Natural killer cell treated with Interleukin-12 subunit alpha and Interleukin-12 subunit beta and Interleukin-15 and Interleukin-18, amount 100 ng/mL, for 72 hours (primary cell): ENCODE measurements at regions not wholly inside any gene's neighbourhood (a gene's known extent, or its start where the extent isn't known, plus 50 kb on each side); places are given as distances from the start of the nearest gene placed in this dataset.

Source experiments
- ATAC-seq, 2 donors: fragments of 150-1000 bp; cut with Tn5 transposase in 1 of 2; sonication (Bioruptor Pico), chemical (Tn5 transposase) in 1 of 2; 2 replicates each; pipeline ENCODE4 v1.10.0; 2021
- DNase-seq: peaks from one replicate; pipeline ENCODE4 v3.0.0; 2022; ENCODE audit warnings: low spot score
- H3K27ac Mint-ChIP-seq, 2 donors: 1 replicate in 1 of 2; 2 replicates in 1 of 2; pipeline ENCODE4 v1.8.0; 2022; ENCODE audit warnings: mixed read lengths in 2 of 2, mild to moderate bottlenecking in 1 of 2, moderate library complexity in 1 of 2
- H3K27me3 Mint-ChIP-seq, 2 donors: 1 replicate in 1 of 2; 2 replicates in 1 of 2; pipeline ENCODE4 v1.8.0; 2022; ENCODE audit warnings: mixed read lengths in 2 of 2
- H3K36me3 Mint-ChIP-seq: one replicate; pipeline ENCODE4 v1.8.0; 2022; ENCODE audit warnings: mixed read lengths
- H3K4me1 Mint-ChIP-seq, 2 donors: 1 replicate in 1 of 2; 2 replicates in 1 of 2; pipeline ENCODE4 v1.8.0; 2022; ENCODE audit warnings: low read depth in 2 of 2, mixed read lengths in 2 of 2, mild to moderate bottlenecking in 1 of 2
- H3K4me3 Mint-ChIP-seq: one replicate; pipeline ENCODE4 v1.8.0; 2022; ENCODE audit warnings: mixed read lengths
- H3K9me3 Mint-ChIP-seq: 2 replicates; pipeline ENCODE4 v1.8.0; 2022; ENCODE audit warnings: mixed read lengths

- Mint-ChIP-seq H3K9me3 (no peaks in the 10 kb centered on the region), H3K36me3 (no peaks in the 10 kb centered on the region), H3K4me1 (no peaks in the 10 kb centered on the region), H3K27ac (no peak overlapping the region), H3K27me3 (peaks cover 6 to 22% of the 10 kb centered on the region in 2 donors), H3K4me3 (no peak overlapping the region)
- DNase-seq (no peak), ATAC-seq (no peak)
Measured at GRCh38 chr10:89900554-89900953, 199.2 kb downstream of the KIF20B start.

- no peak overlapping the region for H3K4me3 Mint-ChIP-seq
- no peak for DNase-seq
- no peak overlapping the region for H3K27ac Mint-ChIP-seq
- ATAC-seq, result no peak
- H3K27me3 Mint-ChIP-seq, result peaks cover 6 to 15% of the 10 kb centered on the region in 2 donors
- no peaks in the 10 kb centered on the region for H3K4me1 Mint-ChIP-seq
- H3K36me3 Mint-ChIP-seq, result no peaks in the 10 kb centered on the region
- H3K9me3 Mint-ChIP-seq, result no peaks in the 10 kb centered on the region
Measured at GRCh38 chr10:89901895-89902294, 200.5 kb downstream of the KIF20B start.

GRCh38 chr10:89904755-89905154, 203.4 kb downstream of the KIF20B start:
- no peaks in the 10 kb centered on the region for H3K9me3 Mint-ChIP-seq
- peaks cover 12 to 29% of the 10 kb centered on the region in 2 donors for H3K27me3 Mint-ChIP-seq
- no peaks in the 10 kb centered on the region for H3K36me3 Mint-ChIP-seq
- no peak overlapping the region for H3K27ac Mint-ChIP-seq
- DNase-seq, result no peak
- H3K4me1 Mint-ChIP-seq, result no peaks in the 10 kb centered on the region
- no peak overlapping the region for H3K4me3 Mint-ChIP-seq
- no peak for ATAC-seq

- Mint-ChIP-seq H3K9me3 (no peaks in the 10 kb centered on the region), H3K27me3 (peaks cover 11 to 27% of the 10 kb centered on the region in 2 donors), H3K4me1 (no peaks in the 10 kb centered on the region), H3K4me3 (no peak overlapping the region), H3K36me3 (no peaks in the 10 kb centered on the region), H3K27ac (no peak overlapping the region)
- ATAC-seq (no peak), DNase-seq (no peak)
Measured at GRCh38 chr10:89909752-89910151, 208.4 kb downstream of the KIF20B start.

- Mint-ChIP-seq H3K4me1 (no peaks in the 10 kb centered on the region), H3K4me3 (no peak overlapping the region), H3K27ac (no peak overlapping the region), H3K36me3 (no peaks in the 10 kb centered on the region), H3K27me3 (peaks cover under 1 to 15% of the 10 kb centered on the region in 2 donors), H3K9me3 (no peaks in the 10 kb centered on the region)
- DNase-seq, result no peak
- ATAC-seq, result no peak
Measured at GRCh38 chr10:89915021-89915420, 213.6 kb downstream of the KIF20B start.

GRCh38 chr10:89915968-89916367, 214.6 kb downstream of the KIF20B start:
- ATAC-seq, result no peak
- Mint-ChIP-seq H3K27me3 (peaks cover 2 to 15% of the 10 kb centered on the region in 2 donors), H3K4me3 (no peak overlapping the region), H3K27ac (no peak overlapping the region), H3K36me3 (no peaks in the 10 kb centered on the region), H3K9me3 (no peaks in the 10 kb centered on the region), H3K4me1 (no peaks in the 10 kb centered on the region)
- no peak for DNase-seq

GRCh38 chr10:89916468-89917215, 215.3 kb downstream of the KIF20B start:
- no peak for DNase-seq
- H3K9me3 Mint-ChIP-seq, result no peaks in the 10 kb centered on the region
- no peak overlapping the region for H3K4me3 Mint-ChIP-seq
- no peak overlapping the region for H3K27ac Mint-ChIP-seq
- no peaks in the 10 kb centered on the region for H3K4me1 Mint-ChIP-seq
- ATAC-seq, result no peak
- H3K36me3 Mint-ChIP-seq, result no peaks in the 10 kb centered on the region
- peaks cover 2 to 15% of the 10 kb centered on the region in 2 donors for H3K27me3 Mint-ChIP-seq

- no peaks in the 10 kb centered on the region for H3K4me1 Mint-ChIP-seq
- H3K27ac Mint-ChIP-seq, result no peak overlapping the region
- DNase-seq (no peak), ATAC-seq (no peak)
- H3K36me3 Mint-ChIP-seq, result no peaks in the 10 kb centered on the region
- H3K27me3 Mint-ChIP-seq, result peaks cover 2 to 13% of the 10 kb centered on the region in 2 donors
- no peak overlapping the region for H3K4me3 Mint-ChIP-seq
- peaks cover 3% of the 10 kb centered on the region for H3K9me3 Mint-ChIP-seq
Measured at GRCh38 chr10:89921403-89921802, 220.0 kb downstream of the KIF20B start.

- Mint-ChIP-seq H3K9me3 (peaks cover 3% of the 10 kb centered on the region), H3K27me3 (peaks cover 2 to 19% of the 10 kb centered on the region in 2 donors), H3K4me3 (no peak overlapping the region), H3K27ac (no peak overlapping the region), H3K4me1 (no peaks in the 10 kb centered on the region), H3K36me3 (no peaks in the 10 kb centered on the region)
- DNase-seq (no peak), ATAC-seq (no peak)
Measured at GRCh38 chr10:89923661-89924060, 222.3 kb downstream of the KIF20B start.

GRCh38 chr10:89924261-89924660, 222.9 kb downstream of the KIF20B start:
- Mint-ChIP-seq H3K9me3 (peaks cover 3% of the 10 kb centered on the region), H3K4me3 (no peak overlapping the region), H3K27ac (no peak overlapping the region), H3K36me3 (no peaks in the 10 kb centered on the region), H3K4me1 (no peaks in the 10 kb centered on the region), H3K27me3 (peaks cover 2 to 18% of the 10 kb centered on the region in 2 donors)
- DNase-seq (no peak), ATAC-seq (no peak)

GRCh38 chr10:89926736-89927135, 225.3 kb downstream of the KIF20B start:
- Mint-ChIP-seq H3K27ac (no peak overlapping the region), H3K36me3 (no peaks in the 10 kb centered on the region), H3K27me3 (peaks cover 0 to 13% of the 10 kb centered on the region in 2 donors), H3K4me3 (no peak overlapping the region), H3K4me1 (no peaks in the 10 kb centered on the region), H3K9me3 (peaks cover 3% of the 10 kb centered on the region)
- no peak for ATAC-seq
- no peak for DNase-seq

GRCh38 chr10:89929282-89930026, 228.1 kb downstream of the KIF20B start:
- Mint-ChIP-seq H3K4me1 (no peaks in the 10 kb centered on the region), H3K4me3 (no peak overlapping the region), H3K9me3 (peaks cover 2% of the 10 kb centered on the region), H3K27ac (no peak overlapping the region), H3K36me3 (no peaks in the 10 kb centered on the region), H3K27me3 (peaks cover 0 to 18% of the 10 kb centered on the region in 2 donors)
- DNase-seq (no peak), ATAC-seq (no peak)

GRCh38 chr10:89937494-89937893, 236.1 kb downstream of the KIF20B start:
- peaks cover 10% of the 10 kb centered on the region for H3K9me3 Mint-ChIP-seq
- H3K27me3 Mint-ChIP-seq, result peaks cover 2 to 22% of the 10 kb centered on the region in 2 donors
- no peaks in the 10 kb centered on the region for H3K4me1 Mint-ChIP-seq
- no peaks in the 10 kb centered on the region for H3K36me3 Mint-ChIP-seq
- H3K4me3 Mint-ChIP-seq, result no peak overlapping the region
- no peak for ATAC-seq
- DNase-seq, result no peak
- H3K27ac Mint-ChIP-seq, result no peak overlapping the region

- H3K4me1 Mint-ChIP-seq, result no peaks in the 10 kb centered on the region
- peaks cover 5% of the 10 kb centered on the region for H3K9me3 Mint-ChIP-seq
- peaks cover 2 to 22% of the 10 kb centered on the region in 2 donors for H3K27me3 Mint-ChIP-seq
- no peaks in the 10 kb centered on the region for H3K36me3 Mint-ChIP-seq
- ATAC-seq (no peak), DNase-seq (no peak)
- H3K27ac Mint-ChIP-seq, result no peak overlapping the region
- no peak overlapping the region for H3K4me3 Mint-ChIP-seq
Measured at GRCh38 chr10:89940076-89940475, 238.7 kb downstream of the KIF20B start.
